ENCODE measurements at regions not wholly inside any gene's neighbourhood (a gene's known extent, or its start where the extent isn't known, plus 50 kb on each side); places are given as distances from the start of the nearest gene placed in this dataset.

DNA sequence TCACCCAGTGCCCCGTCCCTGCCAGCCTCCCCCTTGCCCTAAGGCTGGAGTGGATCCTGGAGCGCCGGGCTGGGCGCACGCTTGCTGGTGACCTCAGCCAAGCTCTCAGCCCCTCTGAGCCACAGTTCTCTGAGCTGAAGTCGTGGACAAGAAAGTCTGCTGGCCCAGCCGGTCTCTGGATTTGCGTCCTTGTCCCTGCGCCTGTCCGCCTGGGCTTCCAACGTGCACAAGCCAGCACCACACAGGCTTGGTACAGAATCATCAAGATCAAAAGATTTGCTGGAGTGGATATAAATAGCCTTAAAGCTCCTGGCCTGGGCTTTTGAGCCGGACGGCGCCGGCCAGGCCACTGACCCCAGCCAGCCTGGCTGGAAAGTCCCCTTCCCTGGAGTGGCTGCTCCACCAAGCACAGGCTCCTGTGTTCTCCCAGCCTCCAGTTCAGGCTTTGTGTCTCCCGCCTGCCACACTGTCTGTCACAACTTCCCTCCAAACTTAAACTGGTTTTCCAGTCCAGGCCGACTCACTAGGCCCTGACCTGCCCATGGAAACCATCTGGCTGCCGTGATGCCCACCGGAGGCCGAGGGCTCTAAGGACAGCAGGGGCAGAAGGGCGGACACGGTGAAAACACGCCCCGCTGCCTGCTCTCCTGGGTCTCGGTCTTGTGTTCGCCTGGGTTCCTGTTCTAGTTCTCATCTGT lies 156.2 kb downstream of the NUP210 start:
- intact Hi-C loops (cut with micrococcal nuclease; ENCODE audit: unreplicated experiment): no loop called here
- no peaks in the 10 kb centered on the region for H3K9me3 Mint-ChIP-seq (ENCODE audit: low read depth, unreplicated experiment)
- no peak overlapping the region for H3K4me3 Mint-ChIP-seq (ENCODE audit: low read depth, unreplicated experiment)
- H3K27ac Mint-ChIP-seq (ENCODE audit: unreplicated experiment): no peak overlapping the region
- no TSS peak for BruUV-seq (replicated peaks)
- no peak for DNase-seq
- H3K4me1 Mint-ChIP-seq (ENCODE audit: low read depth, unreplicated experiment): peaks cover 7% of the 10 kb centered on the region
- H3K36me3 Mint-ChIP-seq (ENCODE audit: insufficient read depth, unreplicated experiment): no peaks in the 10 kb centered on the region
- TF ChIP-seq, protein P1, sequence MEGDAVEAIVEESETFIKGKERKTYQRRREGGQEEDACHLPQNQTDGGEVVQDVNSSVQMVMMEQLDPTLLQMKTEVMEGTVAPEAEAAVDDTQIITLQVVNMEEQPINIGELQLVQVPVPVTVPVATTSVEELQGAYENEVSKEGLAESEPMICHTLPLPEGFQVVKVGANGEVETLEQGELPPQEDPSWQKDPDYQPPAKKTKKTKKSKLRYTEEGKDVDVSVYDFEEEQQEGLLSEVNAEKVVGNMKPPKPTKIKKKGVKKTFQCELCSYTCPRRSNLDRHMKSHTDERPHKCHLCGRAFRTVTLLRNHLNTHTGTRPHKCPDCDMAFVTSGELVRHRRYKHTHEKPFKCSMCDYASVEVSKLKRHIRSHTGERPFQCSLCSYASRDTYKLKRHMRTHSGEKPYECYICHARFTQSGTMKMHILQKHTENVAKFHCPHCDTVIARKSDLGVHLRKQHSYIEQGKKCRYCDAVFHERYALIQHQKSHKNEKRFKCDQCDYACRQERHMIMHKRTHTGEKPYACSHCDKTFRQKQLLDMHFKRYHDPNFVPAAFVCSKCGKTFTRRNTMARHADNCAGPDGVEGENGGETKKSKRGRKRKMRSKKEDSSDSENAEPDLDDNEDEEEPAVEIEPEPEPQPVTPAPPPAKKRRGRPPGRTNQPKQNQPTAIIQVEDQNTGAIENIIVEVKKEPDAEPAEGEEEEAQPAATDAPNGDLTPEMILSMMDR (IDR thresholded peaks at IDR 0.05; ENCODE audit: unreplicated experiment): no peak
- CTCF ChIA-PET: no interaction called here
- H3K27me3 Mint-ChIP-seq (ENCODE audit: unreplicated experiment): peaks cover 77% of the 10 kb centered on the region

DNA sequence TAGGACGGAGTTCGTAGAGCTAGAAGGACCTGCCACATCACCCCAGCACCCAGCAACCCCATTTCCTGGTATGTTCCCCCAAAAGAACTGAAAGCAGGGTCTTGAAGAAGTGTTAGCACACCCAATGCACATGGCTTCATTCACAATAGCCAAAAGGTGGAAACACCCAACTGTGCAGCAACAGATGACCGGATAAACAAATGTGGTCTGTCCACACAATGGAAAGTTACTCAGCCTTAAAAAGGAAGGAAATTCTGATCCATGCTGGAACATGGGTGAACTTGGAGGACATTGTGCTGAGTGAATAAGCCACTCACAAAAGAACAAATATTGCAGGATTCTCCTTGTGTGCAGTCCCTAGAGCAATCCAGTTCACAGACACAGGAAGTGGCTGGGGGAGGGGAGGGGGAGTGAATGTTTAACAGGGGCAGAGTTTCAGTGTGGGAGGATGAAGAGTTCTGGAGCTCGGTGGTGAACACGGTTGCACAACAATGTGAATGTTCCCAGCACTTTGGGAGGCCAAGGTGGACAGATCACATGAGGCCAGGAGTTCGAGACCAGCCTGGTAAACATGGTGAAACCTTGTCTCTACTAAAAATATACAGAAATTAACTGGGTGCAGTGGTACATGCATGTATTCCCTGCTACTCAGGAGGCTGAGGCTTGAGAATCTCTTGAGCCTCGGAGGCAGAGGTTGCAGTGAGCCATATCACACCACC lies 157.5 kb downstream of the NUP210 start:
- CTCF ChIA-PET: no interaction called here
- H3K36me3 Mint-ChIP-seq (ENCODE audit: insufficient read depth, unreplicated experiment): no peaks in the 10 kb centered on the region
- no peak overlapping the region for H3K4me3 Mint-ChIP-seq (ENCODE audit: low read depth, unreplicated experiment)
- peaks cover 78% of the 10 kb centered on the region for H3K27me3 Mint-ChIP-seq (ENCODE audit: unreplicated experiment)
- intact Hi-C loops (cut with micrococcal nuclease; ENCODE audit: unreplicated experiment): no loop called here
- DNase-seq: no peak
- TF ChIP-seq, protein P1 (IDR thresholded peaks at IDR 0.05; ENCODE audit: unreplicated experiment): no peak
- H3K4me1 Mint-ChIP-seq (ENCODE audit: low read depth, unreplicated experiment): peaks cover 7% of the 10 kb centered on the region
- BruUV-seq (replicated peaks): no TSS peak
- H3K9me3 Mint-ChIP-seq (ENCODE audit: low read depth, unreplicated experiment): no peaks in the 10 kb centered on the region
- H3K27ac Mint-ChIP-seq (ENCODE audit: unreplicated experiment): no peak overlapping the region

DNA sequence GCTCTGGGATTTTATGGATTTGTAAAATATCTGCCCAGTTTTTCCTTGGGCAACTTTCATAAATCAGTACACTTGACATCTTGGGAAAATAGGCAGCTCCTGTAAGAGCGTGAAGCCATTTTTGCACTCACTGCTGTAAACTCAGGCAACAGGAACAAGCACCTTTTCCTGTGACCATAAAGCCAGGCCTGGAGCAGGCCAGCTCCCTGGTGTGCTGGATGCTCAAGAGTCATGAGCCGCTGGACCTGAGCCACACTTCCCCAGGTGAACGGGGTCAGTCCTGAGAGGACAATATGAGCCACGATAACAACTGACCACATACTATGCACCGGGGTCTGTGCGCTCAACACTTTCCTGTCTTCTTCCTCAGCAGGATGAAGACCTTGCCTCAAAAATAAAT lies 158.2 kb downstream of the NUP210 start:
- BruUV-seq (replicated peaks): no TSS peak
- TF ChIP-seq, protein P1 (IDR thresholded peaks at IDR 0.05; ENCODE audit: unreplicated experiment): no peak
- Mint-ChIP-seq H3K4me1 (ENCODE audit: low read depth, unreplicated experiment) (peaks cover 7% of the 10 kb centered on the region), H3K4me3 (ENCODE audit: low read depth, unreplicated experiment) (no peak overlapping the region), H3K27ac (ENCODE audit: unreplicated experiment) (no peak overlapping the region), H3K36me3 (ENCODE audit: insufficient read depth, unreplicated experiment) (no peaks in the 10 kb centered on the region), H3K9me3 (ENCODE audit: low read depth, unreplicated experiment) (no peaks in the 10 kb centered on the region), H3K27me3 (ENCODE audit: unreplicated experiment) (peaks cover 78% of the 10 kb centered on the region)
- DNase-seq: no peak
- intact Hi-C loops (cut with micrococcal nuclease; ENCODE audit: unreplicated experiment): no loop called here
- CTCF ChIA-PET: interaction anchor here (0.7 kb wide), 1 partner anchor 44 kb away, joined by 7 read pairs; no protein-coding TSS in a partner anchor

DNA sequence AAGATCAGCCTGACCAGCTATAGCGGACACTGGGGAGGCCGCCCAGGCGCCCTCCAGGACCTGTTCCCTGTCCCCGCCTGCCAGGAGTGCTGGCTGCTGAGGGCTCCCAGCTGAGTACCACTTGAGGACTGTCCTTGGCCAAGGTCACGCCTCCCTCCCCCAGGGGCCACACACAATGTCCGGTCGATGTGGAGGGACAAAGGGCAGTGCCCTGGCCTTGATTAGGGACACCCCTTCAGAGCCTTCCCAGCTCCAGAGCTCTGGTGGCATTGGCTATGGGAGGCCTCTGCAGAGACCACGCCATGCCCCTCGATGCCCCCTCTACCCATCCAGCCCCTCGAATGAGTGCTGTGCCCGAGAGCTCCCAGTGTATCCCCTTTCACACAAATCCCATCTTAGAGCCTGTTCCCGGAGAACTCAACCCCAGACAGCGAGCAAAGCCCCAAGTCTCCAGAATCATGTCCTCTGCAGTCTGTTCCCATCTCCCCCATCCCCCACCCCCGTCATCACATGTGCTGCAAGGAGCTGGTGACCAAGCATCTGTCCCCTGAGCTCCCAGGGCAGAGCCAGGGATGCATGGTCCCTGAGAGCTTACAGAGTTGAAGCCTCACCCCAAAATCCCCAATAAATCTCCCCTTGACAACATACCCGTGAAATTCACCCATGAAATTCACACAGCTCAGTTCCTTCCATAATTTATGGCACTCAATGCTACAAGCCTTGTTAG lies 158.9 kb downstream of the NUP210 start:
- no TSS peak for BruUV-seq (replicated peaks)
- H3K36me3 Mint-ChIP-seq (ENCODE audit: insufficient read depth, unreplicated experiment): no peaks in the 10 kb centered on the region
- no peak overlapping the region for H3K27ac Mint-ChIP-seq (ENCODE audit: unreplicated experiment)
- peaks cover 83% of the 10 kb centered on the region for H3K27me3 Mint-ChIP-seq (ENCODE audit: unreplicated experiment)
- DNase-seq: no peak
- TF ChIP-seq, protein P1 (IDR thresholded peaks at IDR 0.05; ENCODE audit: unreplicated experiment): no peak
- H3K9me3 Mint-ChIP-seq (ENCODE audit: low read depth, unreplicated experiment): no peaks in the 10 kb centered on the region
- CTCF ChIA-PET: interaction anchor here (0.7 kb wide), 1 partner anchor 44 kb away, joined by 7 read pairs; no protein-coding TSS in a partner anchor
- no peak overlapping the region for H3K4me3 Mint-ChIP-seq (ENCODE audit: low read depth, unreplicated experiment)
- H3K4me1 Mint-ChIP-seq (ENCODE audit: low read depth, unreplicated experiment): peaks cover 7% of the 10 kb centered on the region
- intact Hi-C loops (cut with micrococcal nuclease; ENCODE audit: unreplicated experiment): no loop called here
